Embryonic facial prominence (tissue), 1 donor: ENCODE measurements at regions not wholly inside any gene's neighbourhood (a gene's known extent, or its start where the extent isn't known, plus 50 kb on each side); places are given as distances from the start of the nearest gene placed in this dataset.
"Not testable (repeated sequence)": the region's sequence is repeated elsewhere in the genome, so short reads cannot be mapped to it uniquely, and the experiment has no call there.

Source experiments
- DNase-seq: peaks from one replicate; pipeline ENCODE4 v3.0.0-alpha.2; 2016; ENCODE audit errors: extremely low spot score

DNA sequence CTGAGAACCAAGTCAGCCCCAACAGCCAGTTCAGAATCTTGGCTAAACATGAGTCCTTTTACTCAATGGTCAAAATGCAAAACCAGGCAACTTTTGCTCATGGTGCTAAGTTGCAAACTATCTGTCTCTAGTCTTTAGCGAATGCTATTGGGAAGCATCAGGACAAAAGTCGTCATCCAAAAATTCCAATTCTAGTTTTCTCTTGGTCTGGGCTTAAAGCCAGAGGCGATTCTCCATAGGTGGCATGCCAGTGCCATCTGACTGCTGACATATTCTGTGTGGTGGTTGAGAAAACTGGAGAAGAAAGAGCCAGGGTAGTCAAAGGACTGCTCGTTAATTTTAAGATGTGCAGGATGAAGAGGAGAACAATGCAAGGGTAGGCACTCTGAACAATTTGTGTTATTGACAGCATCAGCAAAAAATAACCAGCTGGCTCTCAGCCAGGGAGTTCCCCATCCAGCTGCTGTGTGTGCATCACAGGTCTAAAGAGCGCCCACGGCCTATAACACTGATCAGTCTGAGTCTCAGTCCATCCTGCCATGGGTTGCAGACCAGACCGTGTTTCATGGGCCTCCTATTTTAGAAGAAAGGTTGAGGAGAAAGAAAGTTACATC, 313.6 kb downstream of the ALDH8A1 start:
- no peak for DNase-seq

DNA sequence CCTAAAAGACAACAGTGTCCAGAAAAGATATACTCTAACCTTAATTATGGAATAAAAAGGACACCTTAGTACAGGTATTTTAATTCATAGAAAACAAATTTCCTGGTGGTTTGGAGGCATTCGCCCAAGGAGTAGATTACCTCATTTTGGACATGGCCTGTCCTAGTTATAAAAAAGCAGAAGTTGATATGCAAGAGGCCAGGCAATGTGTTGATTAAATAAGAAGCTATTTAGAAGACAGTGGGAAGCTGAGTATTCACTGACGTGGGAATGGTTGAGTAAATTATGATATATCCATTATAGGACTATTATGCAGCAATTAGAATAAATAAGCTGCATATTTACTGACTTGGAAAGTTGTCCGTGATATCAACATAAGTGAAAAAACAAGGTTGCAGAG, 314.9 kb downstream of the ALDH8A1 start:
- no peak for DNase-seq

GRCh38 chr6:134634466-134634865, 315.4 kb downstream of the ALDH8A1 start:
- DNase-seq, result no peak

GRCh38 chr6:134632982-134633940, 315.3 kb upstream of the SGK1 start:
- DNase-seq, result not testable (repeated sequence)

- no peak for DNase-seq
Observed at GRCh38 chr6:134632024-134632423, 314.1 kb upstream of the SGK1 start.

DNA sequence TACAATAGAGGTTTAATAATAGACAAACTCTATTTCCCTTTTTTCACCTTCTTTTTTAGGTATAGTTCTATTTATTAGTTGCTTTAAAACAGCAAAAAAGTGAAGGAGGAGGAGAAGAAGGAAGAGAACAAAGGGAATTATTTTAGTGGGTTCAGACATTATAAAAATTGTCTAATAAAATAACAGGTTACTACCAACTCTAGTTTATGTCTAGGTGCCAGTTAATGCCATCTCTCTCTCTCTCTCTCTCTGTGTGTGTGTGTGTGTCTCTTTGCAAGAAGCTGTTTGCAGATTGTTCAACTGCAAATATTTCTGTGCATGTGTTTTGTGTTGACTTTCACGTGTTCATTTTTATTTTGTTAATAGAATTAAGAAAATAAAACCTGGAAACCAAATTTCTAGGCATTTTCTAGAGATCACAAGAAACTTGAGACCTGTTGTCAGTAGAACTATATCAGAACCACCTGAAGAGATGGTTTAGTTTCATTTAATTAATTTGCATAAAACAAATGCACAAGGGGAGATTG, 313.5 kb upstream of the SGK1 start:
- no peak for DNase-seq

DNA sequence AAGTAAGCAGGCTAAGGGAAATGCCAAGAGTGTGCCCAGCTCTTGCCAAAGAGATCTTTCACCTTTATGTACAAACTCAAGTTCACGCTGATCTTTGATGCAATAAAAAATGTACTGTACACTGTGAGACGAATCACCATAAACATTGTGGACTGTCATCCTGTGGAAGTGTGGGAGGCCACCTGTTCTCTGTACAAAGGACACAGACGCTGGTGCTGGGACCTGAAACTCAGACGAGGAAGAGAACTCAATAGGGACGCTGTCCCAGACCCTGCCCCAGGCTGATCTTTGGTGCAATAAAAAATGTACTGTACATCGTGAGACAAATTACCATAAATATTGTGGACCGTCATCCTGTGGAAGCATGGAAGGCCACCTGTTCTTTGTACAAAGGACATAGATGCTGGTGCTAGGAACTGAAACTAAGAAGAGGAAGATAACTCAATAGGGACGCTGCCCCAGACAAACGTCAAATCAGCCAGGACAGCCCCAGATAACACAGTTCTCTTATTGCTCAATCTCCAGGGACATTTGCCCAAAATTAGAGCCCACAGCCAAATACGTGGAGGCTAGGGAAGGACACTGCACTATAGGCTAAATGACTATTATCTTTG, 312.7 kb upstream of the SGK1 start:
- DNase-seq, result no peak

GRCh38 chr6:134628154-134628553, 310.2 kb upstream of the SGK1 start:
- no peak for DNase-seq

- DNase-seq, result no peak
Observed at GRCh38 chr6:134627707-134628106, 309.8 kb upstream of the SGK1 start.

DNA sequence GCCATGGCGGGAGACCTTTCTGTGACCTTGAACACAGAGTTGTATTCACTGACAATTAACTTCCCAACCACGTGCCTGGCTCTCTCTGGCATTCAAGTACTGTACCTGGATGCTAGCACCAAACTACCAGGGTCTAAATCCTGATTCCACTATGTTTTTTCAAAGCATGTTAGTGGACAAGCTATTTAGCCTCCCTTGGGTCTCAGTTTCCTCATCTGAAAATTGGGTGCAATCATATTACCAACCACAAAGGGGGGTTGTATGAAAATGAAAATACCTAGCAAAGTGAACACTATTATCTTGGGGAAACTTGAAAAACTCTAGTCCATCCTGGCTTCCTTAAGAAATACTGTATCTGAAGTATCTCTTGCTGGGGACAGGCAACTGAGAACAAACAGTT, 308.7 kb upstream of the SGK1 start:
- no peak for DNase-seq

- DNase-seq, result no peak
Observed at GRCh38 chr6:134626086-134626485, 308.2 kb upstream of the SGK1 start.

DNA sequence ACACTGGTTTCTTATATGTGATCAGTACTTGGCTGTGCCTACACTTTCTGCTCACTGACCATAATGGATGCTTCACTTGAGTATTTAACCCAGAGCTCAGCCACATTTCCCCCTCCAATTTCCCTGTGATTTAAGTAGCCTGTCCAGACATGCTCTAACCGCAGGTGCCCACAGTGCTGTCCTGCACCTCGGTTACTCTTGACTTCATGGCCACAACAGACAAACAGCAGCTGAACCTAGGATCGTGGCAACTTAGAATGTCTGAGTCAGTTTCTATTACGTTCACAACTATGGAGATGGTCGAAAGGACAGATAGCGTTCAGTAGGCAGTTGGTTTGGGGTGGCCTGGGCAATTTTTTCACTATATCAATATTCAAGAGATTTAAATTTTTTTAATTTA, 306.9 kb upstream of the SGK1 start:
- no peak for DNase-seq

DNA sequence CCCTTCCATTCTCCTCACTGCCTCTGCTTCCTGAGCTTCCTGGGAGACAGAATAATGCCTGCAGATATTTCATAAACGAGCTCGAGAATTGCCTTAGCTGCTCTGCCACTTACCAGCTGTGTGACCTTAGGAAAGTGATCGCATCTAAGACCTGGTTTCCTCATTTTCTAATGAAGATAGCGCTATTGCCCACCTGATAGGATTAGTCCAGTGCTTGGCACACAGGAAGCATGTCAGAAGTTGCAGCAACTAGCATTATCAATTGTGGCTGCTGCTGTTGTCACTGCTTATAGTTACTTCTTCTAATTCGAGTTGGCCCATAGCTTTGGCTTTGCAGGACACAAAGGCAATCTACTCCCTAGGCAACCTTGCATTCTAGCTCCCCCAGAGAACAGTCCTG, 305.5 kb upstream of the SGK1 start:
- DNase-seq, result no peak

GRCh38 chr6:134622382-134623173, 304.7 kb upstream of the SGK1 start:
- DNase-seq, result no peak

DNA sequence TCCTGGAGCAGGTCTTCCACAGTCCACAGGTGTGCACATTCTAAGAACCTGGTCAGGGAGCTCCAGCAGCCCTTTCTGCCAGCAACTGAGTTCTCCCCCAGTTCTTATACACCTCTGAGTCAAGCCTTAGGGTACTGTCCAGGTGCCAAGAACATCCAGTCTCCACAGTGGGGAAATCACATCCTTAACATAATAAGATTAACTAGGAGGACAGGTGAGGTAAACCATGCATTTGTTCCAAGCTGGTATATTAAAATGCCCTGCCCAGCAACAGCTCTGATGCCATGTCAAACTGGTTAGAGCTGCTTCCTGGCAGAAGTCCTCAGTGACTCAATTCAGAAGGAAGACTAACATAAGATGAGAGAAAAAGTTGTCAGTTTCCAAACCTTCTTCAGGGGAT, 303.9 kb upstream of the SGK1 start:
- DNase-seq, result no peak

DNA sequence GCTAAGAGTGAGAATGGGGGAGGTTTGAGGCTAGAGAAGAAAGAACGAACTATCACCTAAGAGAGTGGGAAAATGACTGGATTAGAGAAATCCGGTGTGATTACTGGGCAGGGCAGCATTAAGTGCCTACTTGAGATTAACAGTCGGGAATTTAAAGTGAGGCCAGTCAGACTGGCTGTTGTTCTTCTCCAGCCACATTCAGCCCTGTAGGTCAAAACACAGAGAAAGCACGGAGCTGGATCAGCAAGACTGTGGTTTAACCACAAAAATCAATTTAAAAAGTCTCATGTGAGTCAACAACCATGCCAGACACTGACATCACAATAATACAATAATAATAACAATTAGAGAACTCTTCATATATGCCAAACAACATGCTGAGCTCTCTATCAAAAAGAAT, 301.9 kb upstream of the SGK1 start:
- no peak for DNase-seq

DNA sequence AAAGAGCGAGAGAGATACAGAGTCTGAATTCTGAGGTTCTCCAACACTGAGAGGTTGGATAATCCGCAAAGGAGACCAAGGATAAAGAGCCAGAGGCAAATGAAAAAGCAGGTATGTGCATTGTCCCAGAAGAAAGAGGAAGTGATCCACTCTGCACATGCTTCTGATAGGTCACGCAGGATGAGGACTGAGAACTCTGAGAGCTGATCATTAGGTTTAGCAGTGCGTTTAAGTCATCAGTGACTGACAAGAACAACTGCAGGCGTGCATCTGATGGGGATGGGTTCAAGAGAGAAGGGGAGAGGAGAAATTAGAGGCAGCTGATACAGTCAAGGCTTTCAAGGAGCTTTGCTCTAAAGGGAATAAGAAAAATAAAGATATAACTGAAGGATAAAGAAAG, 301.2 kb upstream of the SGK1 start:
- no peak for DNase-seq

GRCh38 chr6:134614606-134615485, 296.9 kb upstream of the SGK1 start:
- DNase-seq, result no peak

DNA sequence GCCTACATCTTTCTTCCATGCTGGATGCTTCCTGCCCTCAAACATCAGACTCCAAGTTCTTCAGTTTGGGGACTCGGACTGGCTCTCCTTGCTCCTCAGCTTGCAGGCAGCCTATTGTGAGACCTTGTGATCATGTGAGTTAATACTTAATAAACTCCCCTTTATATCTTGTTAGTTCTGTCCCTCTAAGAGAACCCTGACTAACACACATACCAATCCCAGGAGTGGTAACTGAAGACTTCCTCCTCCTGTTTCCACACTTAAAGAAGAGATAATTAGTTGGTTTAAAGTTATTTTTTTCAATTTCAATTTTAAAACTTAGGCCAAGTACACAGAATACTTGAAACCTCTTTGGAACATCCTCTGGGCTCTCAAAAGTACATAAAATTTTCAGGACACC, 294.2 kb upstream of the SGK1 start:
- DNase-seq, result not testable (repeated sequence)

GRCh38 chr6:134610411-134610810, 292.5 kb upstream of the SGK1 start:
- DNase-seq, result no peak
